ENCODE measurements at regions not wholly inside any gene's neighbourhood (a gene's known extent, or its start where the extent isn't known, plus 50 kb on each side); places are given as distances from the start of the nearest gene placed in this dataset.

DNA sequence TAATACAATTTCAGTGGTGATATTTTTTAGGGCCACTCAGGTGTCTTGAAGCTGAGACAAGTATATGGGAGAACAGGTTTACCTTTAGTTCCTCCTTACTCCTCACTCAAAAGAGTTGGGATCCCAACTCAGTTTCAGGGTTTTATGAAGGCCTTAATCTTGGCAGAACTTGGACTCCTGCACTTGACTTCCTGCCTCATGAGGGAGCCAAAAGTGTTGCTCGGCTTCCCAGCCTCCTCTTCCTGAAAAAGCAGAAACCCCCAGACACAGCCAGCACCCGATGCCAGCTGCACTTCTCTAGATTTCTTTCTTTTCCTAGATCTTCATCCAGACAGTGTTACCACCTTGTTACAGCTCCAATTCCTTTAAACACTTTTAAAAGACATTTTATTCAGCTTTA is 70.8 kb upstream of the TMPRSS2 start:
- Histone ChIP-seq H3K4me1 (replicated peaks) (peaks cover 14% of the 10 kb centered on the region), H3K9me3 (no peaks in the 10 kb centered on the region), H3K4me3 (no peak overlapping the region), H3K36me3 (no peaks in the 10 kb centered on the region), H3K27ac (peak overlapping the region in 1 of 2 donors; percentile 81), H3K27me3 (replicated peaks; ENCODE audit: insufficient read depth) (no peaks in the 10 kb centered on the region)
- no peak for TF ChIP-seq POLR2AphosphoS5 (IDR thresholded peaks at IDR 0.05)
- TF ChIP-seq POLR2A (IDR thresholded peaks at IDR 0.05): no peak
- intact Hi-C loops (cut with DNase I): no loop called here
- DNase-seq (ENCODE audit: low spot score): no peak
- 76% methylated on average over 2 of the region's 2 CpGs for WGBS

GRCh38 chr21:41578083-41578482 is 70.1 kb upstream of the TMPRSS2 start:
- Histone ChIP-seq H3K27me3 (replicated peaks; ENCODE audit: insufficient read depth) (no peaks in the 10 kb centered on the region), H3K36me3 (no peaks in the 10 kb centered on the region), H3K27ac (peak overlapping the region in 1 of 2 donors; percentile 81), H3K4me1 (replicated peaks) (peaks cover 9% of the 10 kb centered on the region), H3K4me3 (no peak overlapping the region), H3K9me3 (no peaks in the 10 kb centered on the region)
- TF ChIP-seq POLR2AphosphoS5 (IDR thresholded peaks at IDR 0.05) (no peak), POLR2A (IDR thresholded peaks at IDR 0.05) (no peak)
- 86% methylated on average over 1 of the region's 1 CpG for WGBS
- no peak for DNase-seq (ENCODE audit: low spot score)
- intact Hi-C loops (cut with DNase I): no loop called here

DNA sequence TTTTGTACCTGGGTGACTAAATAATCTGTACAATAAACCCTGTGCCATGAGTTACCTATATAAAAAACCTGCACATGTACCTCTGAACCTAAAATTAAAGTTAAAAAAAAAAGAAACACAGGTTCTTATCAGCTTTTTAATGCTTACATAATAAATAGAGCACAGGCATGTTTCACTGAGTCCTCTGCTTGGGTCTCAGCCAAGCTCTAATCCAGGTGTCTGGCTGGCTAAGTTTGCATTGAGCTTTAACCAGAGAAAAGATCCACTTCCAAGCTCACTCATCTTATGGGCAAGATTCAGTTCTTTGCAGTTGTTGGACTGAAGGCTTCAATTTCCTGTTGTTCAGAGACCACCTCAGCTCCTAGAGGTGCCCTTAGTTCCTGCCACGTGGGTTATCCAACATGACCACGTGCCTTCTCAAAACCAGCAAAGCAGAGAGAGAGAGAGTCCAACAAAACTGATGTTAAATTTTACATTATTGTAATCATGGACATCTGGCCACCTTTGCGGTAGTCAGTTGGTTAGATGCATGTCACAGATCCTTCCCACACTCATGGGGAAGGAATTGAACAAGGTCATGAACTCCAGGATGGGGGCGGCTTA is 68.2 kb upstream of the TMPRSS2 start:
- intact Hi-C loops (cut with DNase I): no loop called here
- no peak overlapping the region for H3K4me3 ChIP-seq
- H3K36me3 ChIP-seq: no peaks in the 10 kb centered on the region
- H3K27me3 ChIP-seq (replicated peaks; ENCODE audit: insufficient read depth): no peaks in the 10 kb centered on the region
- TF ChIP-seq, protein P1, sequence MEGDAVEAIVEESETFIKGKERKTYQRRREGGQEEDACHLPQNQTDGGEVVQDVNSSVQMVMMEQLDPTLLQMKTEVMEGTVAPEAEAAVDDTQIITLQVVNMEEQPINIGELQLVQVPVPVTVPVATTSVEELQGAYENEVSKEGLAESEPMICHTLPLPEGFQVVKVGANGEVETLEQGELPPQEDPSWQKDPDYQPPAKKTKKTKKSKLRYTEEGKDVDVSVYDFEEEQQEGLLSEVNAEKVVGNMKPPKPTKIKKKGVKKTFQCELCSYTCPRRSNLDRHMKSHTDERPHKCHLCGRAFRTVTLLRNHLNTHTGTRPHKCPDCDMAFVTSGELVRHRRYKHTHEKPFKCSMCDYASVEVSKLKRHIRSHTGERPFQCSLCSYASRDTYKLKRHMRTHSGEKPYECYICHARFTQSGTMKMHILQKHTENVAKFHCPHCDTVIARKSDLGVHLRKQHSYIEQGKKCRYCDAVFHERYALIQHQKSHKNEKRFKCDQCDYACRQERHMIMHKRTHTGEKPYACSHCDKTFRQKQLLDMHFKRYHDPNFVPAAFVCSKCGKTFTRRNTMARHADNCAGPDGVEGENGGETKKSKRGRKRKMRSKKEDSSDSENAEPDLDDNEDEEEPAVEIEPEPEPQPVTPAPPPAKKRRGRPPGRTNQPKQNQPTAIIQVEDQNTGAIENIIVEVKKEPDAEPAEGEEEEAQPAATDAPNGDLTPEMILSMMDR (IDR thresholded peaks at IDR 0.05): no peak
- TF ChIP-seq POLR2AphosphoS5 (IDR thresholded peaks at IDR 0.05): peak; percentile 20
- 76% methylated on average over 4 of the region's 4 CpGs for WGBS
- DNase-seq (ENCODE audit: low spot score): no peak
- peaks cover 4% of the 10 kb centered on the region for H3K4me1 ChIP-seq (replicated peaks)
- no peaks in the 10 kb centered on the region for H3K9me3 ChIP-seq
- H3K27ac ChIP-seq: peak overlapping the region in 1 of 2 donors; percentile 4

- Histone ChIP-seq H3K9me3 (no peaks in the 10 kb centered on the region), H3K4me3 (no peak overlapping the region), H3K36me3 (no peaks in the 10 kb centered on the region), H3K4me1 (replicated peaks) (peaks cover 3% of the 10 kb centered on the region), H3K27ac (no peak overlapping the region), H3K27me3 (replicated peaks; ENCODE audit: insufficient read depth) (no peaks in the 10 kb centered on the region)
- 77% methylated on average over 5 of the region's 5 CpGs for WGBS
- intact Hi-C loops (cut with DNase I): no loop called here
- TF ChIP-seq POLR2A (IDR thresholded peaks at IDR 0.05): no peak
- no peak for TF ChIP-seq POLR2AphosphoS5 (IDR thresholded peaks at IDR 0.05)
- TF ChIP-seq, protein P1 (IDR thresholded peaks at IDR 0.05): no peak
- no peak for DNase-seq (ENCODE audit: low spot score)
These were observed 66.1 kb upstream of the TMPRSS2 start for GRCh38 chr21:41573902-41574690.

- Histone ChIP-seq H3K27me3 (replicated peaks; ENCODE audit: insufficient read depth) (no peaks in the 10 kb centered on the region), H3K4me1 (replicated peaks) (peaks cover 13% of the 10 kb centered on the region), H3K27ac (no peak overlapping the region), H3K4me3 (no peak overlapping the region), H3K36me3 (no peaks in the 10 kb centered on the region), H3K9me3 (no peaks in the 10 kb centered on the region)
- intact Hi-C loops (cut with DNase I): no loop called here
- TF ChIP-seq POLR2AphosphoS5 (IDR thresholded peaks at IDR 0.05) (no peak), POLR2A (IDR thresholded peaks at IDR 0.05) (no peak)
- TF ChIP-seq, protein P1 (IDR thresholded peaks at IDR 0.05): no peak
- no peak for DNase-seq (ENCODE audit: low spot score)
These were observed 64.1 kb upstream of the TMPRSS2 start for GRCh38 chr21:41571938-41572510.
